NT2/D1 (cell line): ENCODE measurements at regions not wholly inside any gene's neighbourhood (a gene's known extent, or its start where the extent isn't known, plus 50 kb on each side); places are given as distances from the start of the nearest gene placed in this dataset.
"Not testable (repeated sequence)": the region's sequence is repeated elsewhere in the genome, so short reads cannot be mapped to it uniquely, and the experiment has no call there.

ENCODE experiments used
- SUZ12 ChIP-seq: IDR thresholded peaks from 2 replicates; pipeline ENCODE4 v1.6.1; 2011; ENCODE audit not compliant: insufficient read length, insufficient read depth; ENCODE audit errors: extremely low read depth
- YY1 ChIP-seq: IDR thresholded peaks from 2 replicates; pipeline ENCODE4 v1.6.1; 2011; ENCODE audit not compliant: insufficient read length, insufficient read depth
- ZNF274 ChIP-seq: IDR thresholded peaks from 2 replicates; pipeline ENCODE4 v1.6.1; 2011; ENCODE audit warnings: mild to moderate bottlenecking, low read depth, low read length

DNA sequence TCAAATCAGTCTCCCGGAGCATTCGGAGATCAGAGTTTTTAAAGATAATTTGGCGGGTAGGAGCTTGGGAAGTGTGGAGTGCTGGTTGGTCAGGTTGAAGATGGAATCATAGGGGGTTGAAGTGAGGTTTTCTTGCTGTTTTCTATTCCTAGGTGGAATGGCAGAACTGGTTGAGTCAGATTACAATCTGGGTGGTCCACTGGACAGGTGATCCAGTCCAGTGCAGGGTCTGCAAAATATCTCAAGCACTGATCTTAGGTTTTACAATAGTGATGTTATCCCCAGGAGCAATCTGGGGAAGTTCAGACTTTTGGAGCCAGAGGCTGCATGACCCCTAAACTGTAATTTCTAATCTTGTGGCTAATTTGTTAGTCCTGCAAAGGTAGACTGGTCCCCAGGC is 416.4 kb upstream of the MAGEB16 start:
- TF ChIP-seq YY1, SUZ12, ZNF274: not testable (repeated sequence)
